ENCODE measurements at regions not wholly inside any gene's neighbourhood (a gene's known extent, or its start where the extent isn't known, plus 50 kb on each side); places are given as distances from the start of the nearest gene placed in this dataset.

DNA sequence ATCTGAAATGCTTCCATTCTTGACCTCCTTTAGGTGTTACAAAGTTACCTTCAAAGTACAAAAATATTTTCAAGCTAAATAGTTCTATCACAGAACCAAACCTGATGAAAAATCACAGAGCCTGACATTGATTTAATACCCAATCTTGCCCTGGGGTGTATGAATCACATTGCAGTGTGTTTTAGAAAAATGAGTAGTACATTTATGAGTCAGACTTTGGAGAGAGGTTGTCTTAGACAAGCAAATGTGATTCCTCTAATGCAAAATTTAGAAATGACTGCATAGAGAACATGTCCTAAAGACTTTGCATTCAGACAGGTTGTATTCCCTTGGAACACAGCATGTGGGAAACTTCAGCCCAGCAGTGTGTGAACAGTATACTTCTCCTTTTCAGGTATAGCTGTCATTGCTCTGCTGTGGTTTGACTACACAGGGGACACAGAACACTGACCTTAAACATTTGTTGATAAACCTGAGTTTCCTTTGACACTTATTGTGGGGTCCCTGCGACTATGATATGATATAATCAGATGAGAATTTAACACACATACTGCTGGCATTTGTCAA, 972.1 kb downstream of the JRKL start:
- TF ChIP-seq NFYB (IDR thresholded peaks at IDR 0.05; ENCODE audit: extremely low read depth, insufficient read length) (no peak), TBL1XR1 (IDR thresholded peaks at IDR 0.05; ENCODE audit: low read length in 2 of 2) (no peak), POLR2A (conservative IDR thresholded peaks at IDR 0.05) (no peak), KDM1A (IDR thresholded peaks at IDR 0.05) (no peak)
- TF ChIP-seq, protein P1, sequence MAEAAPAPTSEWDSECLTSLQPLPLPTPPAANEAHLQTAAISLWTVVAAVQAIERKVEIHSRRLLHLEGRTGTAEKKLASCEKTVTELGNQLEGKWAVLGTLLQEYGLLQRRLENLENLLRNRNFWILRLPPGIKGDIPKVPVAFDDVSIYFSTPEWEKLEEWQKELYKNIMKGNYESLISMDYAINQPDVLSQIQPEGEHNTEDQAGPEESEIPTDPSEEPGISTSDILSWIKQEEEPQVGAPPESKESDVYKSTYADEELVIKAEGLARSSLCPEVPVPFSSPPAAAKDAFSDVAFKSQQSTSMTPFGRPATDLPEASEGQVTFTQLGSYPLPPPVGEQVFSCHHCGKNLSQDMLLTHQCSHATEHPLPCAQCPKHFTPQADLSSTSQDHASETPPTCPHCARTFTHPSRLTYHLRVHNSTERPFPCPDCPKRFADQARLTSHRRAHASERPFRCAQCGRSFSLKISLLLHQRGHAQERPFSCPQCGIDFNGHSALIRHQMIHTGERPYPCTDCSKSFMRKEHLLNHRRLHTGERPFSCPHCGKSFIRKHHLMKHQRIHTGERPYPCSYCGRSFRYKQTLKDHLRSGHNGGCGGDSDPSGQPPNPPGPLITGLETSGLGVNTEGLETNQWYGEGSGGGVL (CRISPR knock-in tag; IDR thresholded peaks at IDR 0.05): no peak
- TF ChIP-seq, protein P2, sequence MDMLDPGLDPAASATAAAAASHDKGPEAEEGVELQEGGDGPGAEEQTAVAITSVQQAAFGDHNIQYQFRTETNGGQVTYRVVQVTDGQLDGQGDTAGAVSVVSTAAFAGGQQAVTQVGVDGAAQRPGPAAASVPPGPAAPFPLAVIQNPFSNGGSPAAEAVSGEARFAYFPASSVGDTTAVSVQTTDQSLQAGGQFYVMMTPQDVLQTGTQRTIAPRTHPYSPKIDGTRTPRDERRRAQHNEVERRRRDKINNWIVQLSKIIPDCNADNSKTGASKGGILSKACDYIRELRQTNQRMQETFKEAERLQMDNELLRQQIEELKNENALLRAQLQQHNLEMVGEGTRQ (CRISPR knock-in tag; IDR thresholded peaks at IDR 0.05): no peak
- TF ChIP-seq, protein P3, sequence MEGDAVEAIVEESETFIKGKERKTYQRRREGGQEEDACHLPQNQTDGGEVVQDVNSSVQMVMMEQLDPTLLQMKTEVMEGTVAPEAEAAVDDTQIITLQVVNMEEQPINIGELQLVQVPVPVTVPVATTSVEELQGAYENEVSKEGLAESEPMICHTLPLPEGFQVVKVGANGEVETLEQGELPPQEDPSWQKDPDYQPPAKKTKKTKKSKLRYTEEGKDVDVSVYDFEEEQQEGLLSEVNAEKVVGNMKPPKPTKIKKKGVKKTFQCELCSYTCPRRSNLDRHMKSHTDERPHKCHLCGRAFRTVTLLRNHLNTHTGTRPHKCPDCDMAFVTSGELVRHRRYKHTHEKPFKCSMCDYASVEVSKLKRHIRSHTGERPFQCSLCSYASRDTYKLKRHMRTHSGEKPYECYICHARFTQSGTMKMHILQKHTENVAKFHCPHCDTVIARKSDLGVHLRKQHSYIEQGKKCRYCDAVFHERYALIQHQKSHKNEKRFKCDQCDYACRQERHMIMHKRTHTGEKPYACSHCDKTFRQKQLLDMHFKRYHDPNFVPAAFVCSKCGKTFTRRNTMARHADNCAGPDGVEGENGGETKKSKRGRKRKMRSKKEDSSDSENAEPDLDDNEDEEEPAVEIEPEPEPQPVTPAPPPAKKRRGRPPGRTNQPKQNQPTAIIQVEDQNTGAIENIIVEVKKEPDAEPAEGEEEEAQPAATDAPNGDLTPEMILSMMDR (IDR thresholded peaks at IDR 0.05 in 2 of 3, conservative IDR thresholded peaks at IDR 0.05 in 1 of 3; ENCODE audit: insufficient read depth in 2 of 3, low read depth in 1 of 3, low read length in 3 of 3): no peak
- TF ChIP-seq, protein P4, sequence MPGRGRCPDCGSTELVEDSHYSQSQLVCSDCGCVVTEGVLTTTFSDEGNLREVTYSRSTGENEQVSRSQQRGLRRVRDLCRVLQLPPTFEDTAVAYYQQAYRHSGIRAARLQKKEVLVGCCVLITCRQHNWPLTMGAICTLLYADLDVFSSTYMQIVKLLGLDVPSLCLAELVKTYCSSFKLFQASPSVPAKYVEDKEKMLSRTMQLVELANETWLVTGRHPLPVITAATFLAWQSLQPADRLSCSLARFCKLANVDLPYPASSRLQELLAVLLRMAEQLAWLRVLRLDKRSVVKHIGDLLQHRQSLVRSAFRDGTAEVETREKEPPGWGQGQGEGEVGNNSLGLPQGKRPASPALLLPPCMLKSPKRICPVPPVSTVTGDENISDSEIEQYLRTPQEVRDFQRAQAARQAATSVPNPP (IDR thresholded peaks at IDR 0.05; ENCODE audit: borderline replicate concordance, insufficient read depth, insufficient read length): no peak
- TF ChIP-seq, protein P5, sequence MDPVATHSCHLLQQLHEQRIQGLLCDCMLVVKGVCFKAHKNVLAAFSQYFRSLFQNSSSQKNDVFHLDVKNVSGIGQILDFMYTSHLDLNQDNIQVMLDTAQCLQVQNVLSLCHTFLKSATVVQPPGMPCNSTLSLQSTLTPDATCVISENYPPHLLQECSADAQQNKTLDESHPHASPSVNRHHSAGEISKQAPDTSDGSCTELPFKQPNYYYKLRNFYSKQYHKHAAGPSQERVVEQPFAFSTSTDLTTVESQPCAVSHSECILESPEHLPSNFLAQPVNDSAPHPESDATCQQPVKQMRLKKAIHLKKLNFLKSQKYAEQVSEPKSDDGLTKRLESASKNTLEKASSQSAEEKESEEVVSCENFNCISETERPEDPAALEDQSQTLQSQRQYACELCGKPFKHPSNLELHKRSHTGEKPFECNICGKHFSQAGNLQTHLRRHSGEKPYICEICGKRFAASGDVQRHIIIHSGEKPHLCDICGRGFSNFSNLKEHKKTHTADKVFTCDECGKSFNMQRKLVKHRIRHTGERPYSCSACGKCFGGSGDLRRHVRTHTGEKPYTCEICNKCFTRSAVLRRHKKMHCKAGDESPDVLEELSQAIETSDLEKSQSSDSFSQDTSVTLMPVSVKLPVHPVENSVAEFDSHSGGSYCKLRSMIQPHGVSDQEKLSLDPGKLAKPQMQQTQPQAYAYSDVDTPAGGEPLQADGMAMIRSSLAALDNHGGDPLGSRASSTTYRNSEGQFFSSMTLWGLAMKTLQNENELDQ (CRISPR knock-in tag; IDR thresholded peaks at IDR 0.05; ENCODE audit: borderline replicate concordance): no peak

Data from K562 (cell line).